ENCODE measurements at regions not wholly inside any gene's neighbourhood (a gene's known extent, or its start where the extent isn't known, plus 50 kb on each side); places are given as distances from the start of the nearest gene placed in this dataset.

DNA sequence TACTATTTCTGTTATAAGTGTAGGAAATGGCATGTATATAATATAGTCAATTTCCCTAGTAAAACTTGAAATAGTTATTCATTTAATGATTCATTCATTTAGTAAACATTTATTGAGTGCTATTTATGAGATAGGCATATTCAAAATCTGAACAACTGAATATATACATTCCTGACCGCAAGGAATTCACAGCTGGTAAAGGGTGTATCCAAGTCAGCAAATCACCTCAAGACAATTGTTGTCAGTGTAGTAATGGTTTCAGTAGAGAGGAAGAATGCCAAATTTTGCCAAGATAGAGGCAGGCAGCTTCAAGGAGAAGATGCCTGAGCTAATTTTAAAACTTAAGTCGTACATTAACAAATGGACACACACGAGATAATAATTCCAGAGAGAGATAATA lies 89.8 kb upstream of the CHST9 start:
- H3K27me3 Mint-ChIP-seq (ENCODE audit: low read depth, poor library complexity): no peaks in the 10 kb centered on the region
- no peak for DNase-seq
- TF ChIP-seq, protein P1, sequence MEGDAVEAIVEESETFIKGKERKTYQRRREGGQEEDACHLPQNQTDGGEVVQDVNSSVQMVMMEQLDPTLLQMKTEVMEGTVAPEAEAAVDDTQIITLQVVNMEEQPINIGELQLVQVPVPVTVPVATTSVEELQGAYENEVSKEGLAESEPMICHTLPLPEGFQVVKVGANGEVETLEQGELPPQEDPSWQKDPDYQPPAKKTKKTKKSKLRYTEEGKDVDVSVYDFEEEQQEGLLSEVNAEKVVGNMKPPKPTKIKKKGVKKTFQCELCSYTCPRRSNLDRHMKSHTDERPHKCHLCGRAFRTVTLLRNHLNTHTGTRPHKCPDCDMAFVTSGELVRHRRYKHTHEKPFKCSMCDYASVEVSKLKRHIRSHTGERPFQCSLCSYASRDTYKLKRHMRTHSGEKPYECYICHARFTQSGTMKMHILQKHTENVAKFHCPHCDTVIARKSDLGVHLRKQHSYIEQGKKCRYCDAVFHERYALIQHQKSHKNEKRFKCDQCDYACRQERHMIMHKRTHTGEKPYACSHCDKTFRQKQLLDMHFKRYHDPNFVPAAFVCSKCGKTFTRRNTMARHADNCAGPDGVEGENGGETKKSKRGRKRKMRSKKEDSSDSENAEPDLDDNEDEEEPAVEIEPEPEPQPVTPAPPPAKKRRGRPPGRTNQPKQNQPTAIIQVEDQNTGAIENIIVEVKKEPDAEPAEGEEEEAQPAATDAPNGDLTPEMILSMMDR (IDR thresholded peaks at IDR 0.05): no peak
- peaks cover 16% of the 10 kb centered on the region for H3K9me3 Mint-ChIP-seq
- H3K27ac Mint-ChIP-seq: no peak overlapping the region
- no peaks in the 10 kb centered on the region for H3K4me1 Mint-ChIP-seq
- H3K4me3 Mint-ChIP-seq: no peak overlapping the region
- H3K36me3 Mint-ChIP-seq (ENCODE audit: low read depth): no peaks in the 10 kb centered on the region

DNA sequence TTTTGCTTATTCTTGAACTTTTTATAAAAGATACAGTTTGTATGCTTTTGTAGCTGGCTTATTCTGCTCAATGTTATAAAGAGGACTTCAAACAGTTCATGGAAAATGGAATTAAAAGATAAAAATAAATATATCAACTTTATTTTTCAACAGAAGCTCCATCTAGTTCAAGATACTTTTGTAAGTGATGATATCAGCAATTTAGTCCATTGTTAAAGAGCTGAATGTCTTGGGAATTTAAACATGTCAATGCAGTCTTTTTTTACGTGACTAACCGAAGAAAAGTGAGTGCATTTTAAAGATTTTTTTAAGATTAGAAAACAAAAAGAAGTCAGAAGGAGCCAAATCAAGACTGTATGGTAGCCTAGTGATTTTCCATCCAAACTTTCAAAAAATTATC lies 85.4 kb upstream of the CHST9 start:
- Mint-ChIP-seq H3K4me1 (no peaks in the 10 kb centered on the region), H3K9me3 (peaks cover 12% of the 10 kb centered on the region), H3K27ac (no peak overlapping the region), H3K36me3 (ENCODE audit: low read depth) (no peaks in the 10 kb centered on the region), H3K27me3 (ENCODE audit: low read depth, poor library complexity) (no peaks in the 10 kb centered on the region), H3K4me3 (no peak overlapping the region)
- DNase-seq: no peak
- TF ChIP-seq, protein P1 (IDR thresholded peaks at IDR 0.05): no peak

DNA sequence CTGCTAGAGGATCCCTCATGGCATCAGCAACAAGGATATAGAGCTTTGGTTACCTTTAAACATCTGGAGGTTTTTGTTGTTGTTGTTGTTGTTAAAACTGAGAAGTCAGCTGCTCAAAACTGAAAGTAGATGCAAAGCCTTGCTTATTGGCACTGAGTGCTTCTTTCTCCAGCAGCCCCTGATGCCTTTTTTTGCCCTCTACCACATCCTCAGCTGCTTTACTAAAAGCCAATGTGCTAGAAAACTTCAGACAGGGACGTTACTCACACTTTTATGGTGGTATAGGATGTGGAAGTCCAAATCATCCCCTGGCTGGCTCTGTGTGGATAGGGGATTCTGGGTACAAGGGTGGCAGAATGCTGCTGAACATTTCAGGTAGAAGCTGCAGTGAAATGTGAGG lies 78.3 kb upstream of the CHST9 start:
- TF ChIP-seq, protein P1 (IDR thresholded peaks at IDR 0.05): no peak
- Mint-ChIP-seq H3K36me3 (ENCODE audit: low read depth) (peaks cover 9% of the 10 kb centered on the region), H3K4me1 (no peaks in the 10 kb centered on the region), H3K27me3 (ENCODE audit: low read depth, poor library complexity) (peaks cover 5% of the 10 kb centered on the region), H3K27ac (no peak overlapping the region), H3K9me3 (peaks cover 38% of the 10 kb centered on the region), H3K4me3 (no peak overlapping the region)
- DNase-seq: no peak

DNA sequence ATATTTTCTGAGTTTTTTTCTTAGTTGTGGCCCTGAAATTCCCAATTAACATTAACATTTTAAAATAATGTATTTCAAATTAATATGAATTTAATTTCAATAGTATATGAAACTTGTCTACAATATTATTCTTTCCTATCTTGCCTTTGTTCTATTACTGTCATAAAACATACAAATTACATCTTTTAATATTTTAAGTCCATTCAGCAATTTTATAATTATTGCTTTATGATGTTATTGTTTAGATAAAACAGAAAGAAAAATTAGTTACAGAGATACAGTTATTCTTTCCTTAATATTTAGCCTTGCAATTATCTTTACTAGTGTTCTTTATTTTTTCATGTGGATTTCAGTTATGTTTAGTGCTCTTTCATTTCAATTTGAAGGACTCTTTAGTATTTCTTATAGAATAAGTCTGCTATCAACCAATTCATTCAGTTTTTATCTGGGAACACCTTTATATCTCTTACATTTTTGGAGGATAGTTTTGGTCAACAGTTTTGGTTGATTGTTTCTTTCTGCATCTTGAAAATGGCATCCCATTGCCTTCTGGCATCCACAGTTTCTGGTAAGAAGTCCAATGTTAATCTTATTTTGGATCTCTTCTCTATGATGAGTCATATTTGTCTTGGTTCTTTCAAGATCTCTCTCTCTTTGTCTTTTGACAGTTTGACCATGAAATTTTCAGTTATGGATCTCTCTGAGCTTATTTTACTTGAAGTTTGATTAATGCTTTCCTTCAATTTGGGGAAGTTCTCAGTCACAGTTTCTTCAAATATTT lies 76.9 kb upstream of the CHST9 start:
- Mint-ChIP-seq H3K9me3 (peaks cover 38% of the 10 kb centered on the region), H3K36me3 (ENCODE audit: low read depth) (peaks cover 9% of the 10 kb centered on the region), H3K4me1 (no peaks in the 10 kb centered on the region), H3K27ac (no peak overlapping the region), H3K4me3 (no peak overlapping the region), H3K27me3 (ENCODE audit: low read depth, poor library complexity) (peaks cover 5% of the 10 kb centered on the region)
- DNase-seq: no peak
- TF ChIP-seq, protein P1 (IDR thresholded peaks at IDR 0.05): no peak

DNA sequence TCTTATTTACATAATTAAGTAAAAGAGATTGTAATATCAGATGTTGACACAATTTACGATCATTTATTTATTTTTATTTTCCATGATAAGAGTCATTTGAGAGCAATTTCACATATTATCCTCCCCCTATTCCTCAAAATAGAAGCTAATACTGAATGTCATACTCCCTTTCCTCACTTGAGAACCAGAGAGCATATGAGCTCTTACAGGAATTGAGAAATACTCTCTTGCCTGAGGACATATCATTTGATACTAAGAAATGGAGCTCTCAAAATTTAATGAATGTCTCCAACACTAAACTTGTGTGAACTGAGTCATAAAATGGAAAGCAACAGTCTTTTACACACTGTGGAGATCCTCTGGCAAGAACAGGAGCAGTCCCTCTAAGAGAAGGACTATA lies 68.5 kb upstream of the CHST9 start:
- TF ChIP-seq, protein P1 (IDR thresholded peaks at IDR 0.05): no peak
- H3K36me3 Mint-ChIP-seq (ENCODE audit: low read depth): no peaks in the 10 kb centered on the region
- no peaks in the 10 kb centered on the region for H3K9me3 Mint-ChIP-seq
- H3K4me1 Mint-ChIP-seq: no peaks in the 10 kb centered on the region
- H3K27me3 Mint-ChIP-seq (ENCODE audit: low read depth, poor library complexity): peaks cover 3% of the 10 kb centered on the region
- DNase-seq: no peak
- H3K27ac Mint-ChIP-seq: no peak overlapping the region
- no peak overlapping the region for H3K4me3 Mint-ChIP-seq

DNA sequence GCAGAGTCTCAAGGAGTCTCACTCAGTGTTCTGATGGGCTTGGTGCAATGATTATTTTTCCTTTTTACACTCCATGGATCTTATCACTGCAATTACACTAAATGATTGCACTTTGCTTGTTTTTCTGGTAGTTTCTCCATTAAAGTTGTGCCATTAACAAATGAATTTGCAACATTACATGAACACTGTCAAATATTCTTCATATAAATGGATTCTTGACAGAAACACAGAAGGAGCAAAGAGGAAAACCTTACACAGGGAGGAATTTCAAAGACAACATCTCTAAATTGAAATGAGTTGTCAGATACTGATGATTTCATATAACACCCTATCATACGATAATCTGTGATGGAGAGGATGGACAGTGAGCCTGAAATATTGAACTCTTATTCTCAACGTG lies 65.4 kb upstream of the CHST9 start:
- no peaks in the 10 kb centered on the region for H3K9me3 Mint-ChIP-seq
- H3K36me3 Mint-ChIP-seq (ENCODE audit: low read depth): no peaks in the 10 kb centered on the region
- no peaks in the 10 kb centered on the region for H3K4me1 Mint-ChIP-seq
- TF ChIP-seq, protein P1 (IDR thresholded peaks at IDR 0.05): no peak
- DNase-seq: no peak
- H3K27ac Mint-ChIP-seq: no peak overlapping the region
- H3K4me3 Mint-ChIP-seq: no peak overlapping the region
- H3K27me3 Mint-ChIP-seq (ENCODE audit: low read depth, poor library complexity): peaks cover 3% of the 10 kb centered on the region

All from nephron progenitor cell (in vitro differentiated cells).